NCI-H1092 treated with DMSO at 0.1 percent for 48 hours (cell line): ENCODE measurements at regions not wholly inside any gene's neighbourhood (a gene's known extent, or its start where the extent isn't known, plus 50 kb on each side); places are given as distances from the start of the nearest gene placed in this dataset.
A peak's percentile ranks its signal among the peaks of the same experiment; 100 is the strongest.
"Not testable (repeated sequence)": the region's sequence is repeated elsewhere in the genome, so short reads cannot be mapped to it uniquely, and the experiment has no call there.

Experiments
- DNase-seq: peaks from one replicate; lab custom pipeline; 2025; lab: John Stamatoyannopoulos, UW

DNA sequence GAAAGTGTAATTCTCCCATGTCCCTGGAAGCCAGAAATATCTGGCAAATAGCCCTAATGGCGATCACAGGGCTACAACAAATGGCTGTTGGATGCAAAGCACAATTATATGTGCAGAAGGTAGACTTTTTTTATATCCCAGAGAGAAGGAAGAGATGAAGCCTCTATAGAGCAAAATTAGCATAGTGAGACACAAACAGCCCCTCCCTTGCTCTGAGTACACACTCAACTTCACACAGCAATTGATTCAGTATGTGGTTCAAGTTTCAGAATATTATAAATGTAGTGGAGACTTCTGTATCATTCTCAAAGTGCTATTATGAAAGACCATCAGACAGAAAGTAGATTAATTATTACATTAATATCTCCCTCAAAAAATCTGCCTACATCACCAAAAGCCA, 246.5 kb upstream of the TBX18 start:
- DNase-seq: no peak

DNA sequence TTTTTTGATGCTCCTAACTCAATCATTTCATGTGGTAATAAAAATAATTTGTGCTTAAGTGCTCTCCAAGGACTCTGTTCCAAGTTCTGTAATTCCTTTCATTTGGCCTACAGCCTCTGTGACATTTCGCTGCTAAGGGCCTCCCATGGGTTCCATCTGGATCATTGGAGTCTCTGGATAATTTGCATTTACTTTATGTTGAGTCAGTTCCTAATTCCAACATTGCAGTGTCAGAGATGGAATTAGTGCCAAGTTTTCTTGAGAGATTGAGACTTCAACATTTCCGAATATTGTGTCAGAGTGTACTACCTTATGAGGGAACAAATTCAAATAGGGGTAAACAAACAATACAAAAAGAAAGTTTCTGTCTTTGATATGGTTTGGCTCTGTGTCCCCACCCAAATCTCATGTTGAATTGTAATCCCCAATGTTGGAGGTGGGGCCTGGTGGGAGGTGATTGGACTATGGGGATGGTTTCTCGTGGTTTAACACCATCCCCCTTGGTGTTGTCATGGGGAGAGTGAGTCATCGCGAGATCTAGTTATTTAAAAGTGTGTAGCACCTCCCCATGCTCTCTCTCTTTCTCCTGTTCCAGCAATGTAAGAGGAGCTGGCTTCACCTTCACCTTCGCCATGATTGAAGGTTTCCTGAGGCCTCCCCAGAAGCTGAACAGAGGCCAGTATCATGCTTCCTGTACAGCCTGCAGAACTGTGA, 244.1 kb upstream of the TBX18 start:
- DNase-seq: no peak

DNA sequence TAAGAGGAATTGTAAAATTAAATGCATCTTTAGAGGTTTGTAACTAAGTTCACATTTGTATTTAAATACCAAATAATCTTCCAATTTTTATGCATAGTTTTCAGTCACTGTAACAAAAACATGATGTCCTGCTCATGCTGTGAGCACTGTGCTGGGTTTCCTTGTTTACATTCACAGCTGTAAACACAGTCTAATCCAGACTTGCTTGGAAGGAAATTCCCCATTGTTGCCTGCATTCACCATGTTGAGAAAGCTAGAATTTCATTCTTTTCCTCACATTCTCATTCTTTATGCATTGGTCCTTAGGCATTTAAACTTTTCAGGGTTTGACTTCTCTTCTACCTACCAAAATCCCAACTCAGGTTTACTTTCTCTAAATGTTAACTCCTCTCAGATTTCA, 242.0 kb upstream of the TBX18 start:
- no peak for DNase-seq

DNA sequence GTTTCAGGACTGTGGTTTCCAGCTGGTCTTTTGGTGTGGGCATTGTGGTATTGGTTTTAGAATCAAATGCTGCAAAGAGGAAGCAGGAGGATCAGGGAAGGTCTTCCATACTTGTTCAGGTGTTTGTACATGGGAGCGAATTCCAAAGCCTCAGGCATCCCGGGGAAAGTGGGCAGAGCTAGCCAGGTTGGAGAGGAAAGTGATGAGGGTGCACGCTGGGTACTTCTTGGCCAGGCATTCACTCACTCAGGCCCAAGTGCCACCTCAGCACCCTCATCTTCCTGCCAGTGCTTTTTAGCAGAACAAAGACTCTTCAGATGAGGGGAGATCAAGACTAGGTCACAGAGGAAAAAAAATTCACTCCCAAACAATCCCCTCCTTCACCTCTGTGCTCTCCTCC, 241.1 kb upstream of the TBX18 start:
- DNase-seq: no peak

- DNase-seq: no peak
These were observed 240.1 kb upstream of the TBX18 start for GRCh38 chr6:85004361-85004995.

DNA sequence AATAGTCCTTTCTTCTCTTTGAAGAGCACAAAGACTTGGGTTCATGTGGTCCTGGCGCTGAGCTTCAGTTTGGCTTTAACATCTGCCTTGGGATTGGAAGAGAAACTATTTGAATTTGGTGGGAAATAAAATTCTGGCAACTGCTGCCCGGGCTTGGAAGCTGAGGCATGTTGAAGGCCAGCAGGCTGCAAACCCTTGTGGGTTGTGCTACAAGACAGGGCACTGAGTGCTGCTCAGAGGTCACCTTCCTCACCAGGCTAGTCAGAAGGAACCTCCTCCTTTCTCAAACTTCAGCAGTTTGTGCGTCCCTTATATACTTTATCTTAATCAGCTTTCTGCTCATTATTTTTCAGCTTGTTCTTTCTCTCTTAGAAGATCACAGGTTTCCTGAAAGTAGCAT, 238.4 kb upstream of the TBX18 start:
- DNase-seq: no peak

- DNase-seq: no peak
These were observed 235.6 kb upstream of the TBX18 start for GRCh38 chr6:85000001-85000400.

DNA sequence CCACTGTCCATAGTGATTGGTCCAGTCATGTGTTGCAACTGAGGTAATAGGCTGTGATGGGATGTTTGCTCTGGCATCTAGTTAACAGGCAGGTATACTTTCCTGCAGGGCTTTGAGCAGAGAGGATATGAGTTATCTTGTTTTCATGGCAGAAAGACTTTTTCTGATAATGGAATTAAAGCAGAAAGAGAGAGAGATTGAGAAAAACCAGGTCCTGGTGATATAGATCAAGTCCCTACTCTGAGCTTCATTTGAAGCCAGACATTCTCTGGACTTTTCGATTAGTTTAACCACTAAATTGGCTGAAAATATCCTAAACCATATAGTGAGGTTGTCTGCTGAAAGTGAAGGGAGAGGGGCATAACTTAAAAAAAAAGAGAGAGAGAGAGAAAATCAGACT, 233.8 kb upstream of the TBX18 start:
- DNase-seq: no peak

GRCh38 chr6:84988766-84989165, 224.4 kb upstream of the TBX18 start:
- DNase-seq: not testable (repeated sequence)

DNA sequence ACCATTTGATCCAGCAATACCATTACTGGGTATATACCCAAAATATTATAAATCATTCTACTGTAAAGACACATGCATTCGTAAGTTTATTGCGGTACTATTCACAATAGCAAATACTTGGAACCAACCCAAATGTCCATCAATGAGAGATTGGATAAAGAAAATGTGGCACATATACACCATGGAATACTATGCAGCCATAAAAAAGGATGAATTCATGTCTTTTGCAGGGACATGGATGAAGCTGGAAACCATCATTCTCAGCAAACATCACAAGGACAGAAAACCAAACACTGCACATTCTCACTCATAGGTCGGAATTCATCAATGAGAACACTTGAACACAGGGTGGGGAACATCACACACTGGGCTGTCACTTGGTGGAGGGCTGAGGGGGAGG, 221.1 kb upstream of the TBX18 start:
- DNase-seq: not testable (repeated sequence)

DNA sequence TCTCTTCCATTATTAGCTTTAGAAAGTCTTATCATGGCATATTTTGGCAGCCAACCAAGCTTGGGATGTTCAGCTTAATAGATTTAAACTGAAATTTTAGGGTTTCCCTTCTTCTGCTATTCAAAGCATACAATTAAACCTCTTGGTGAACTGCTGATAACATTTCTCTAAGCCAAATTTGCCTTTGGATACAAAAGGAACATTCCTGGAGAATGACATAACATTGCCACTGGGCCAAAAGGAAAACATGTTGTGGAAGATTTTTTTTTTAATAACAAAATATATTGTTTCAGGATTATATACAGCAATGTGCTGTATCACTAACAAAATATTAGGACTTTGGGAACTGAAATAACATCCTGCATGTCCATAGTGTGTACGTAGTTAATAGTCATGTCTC, 215.1 kb upstream of the TBX18 start:
- no peak for DNase-seq

- no peak for DNase-seq
These were observed 212.9 kb upstream of the TBX18 start for GRCh38 chr6:84977363-84977705.

DNA sequence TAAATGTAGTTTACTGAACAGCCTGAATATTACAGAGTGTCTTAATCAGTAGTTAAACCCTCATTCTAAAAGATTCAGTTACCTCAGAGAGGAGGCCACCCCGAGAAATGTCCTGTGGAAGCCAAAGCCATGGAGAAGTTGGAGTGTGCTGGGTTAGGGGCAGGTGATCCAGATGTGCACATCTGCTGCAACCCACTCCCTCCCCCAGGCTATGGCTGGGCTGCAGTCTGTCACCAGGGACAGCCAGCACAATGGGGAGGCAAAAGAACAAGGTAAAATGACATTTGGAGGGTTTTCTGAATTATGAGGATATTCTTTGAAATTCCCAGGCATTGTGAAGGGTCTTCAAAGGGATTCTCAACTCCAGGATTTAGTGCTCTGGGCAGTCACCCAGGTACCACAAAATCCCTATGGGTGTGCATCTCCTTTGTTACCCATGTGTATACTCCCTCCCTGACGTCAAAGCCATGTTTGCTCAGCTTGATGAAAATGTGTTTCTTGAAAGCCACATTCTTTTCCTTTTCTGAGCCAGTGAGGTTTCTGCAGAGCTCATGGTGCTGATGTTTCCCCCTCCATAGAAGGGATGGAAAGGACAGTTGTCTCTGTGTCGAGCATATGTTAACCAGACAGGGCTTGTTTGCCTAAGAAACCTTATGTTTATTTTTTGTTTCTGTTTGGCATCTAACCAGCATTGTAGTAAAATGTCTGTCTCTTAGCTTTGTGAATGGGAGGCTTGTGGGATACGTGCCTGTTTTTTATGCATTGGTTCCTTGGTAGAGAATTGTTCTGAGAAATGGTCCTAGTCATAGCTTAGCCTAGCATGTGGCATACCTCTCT, 212.3 kb upstream of the TBX18 start:
- DNase-seq: peak; percentile 5

- no peak for DNase-seq
These were observed 210.9 kb upstream of the TBX18 start for GRCh38 chr6:84975316-84975715.

DNA sequence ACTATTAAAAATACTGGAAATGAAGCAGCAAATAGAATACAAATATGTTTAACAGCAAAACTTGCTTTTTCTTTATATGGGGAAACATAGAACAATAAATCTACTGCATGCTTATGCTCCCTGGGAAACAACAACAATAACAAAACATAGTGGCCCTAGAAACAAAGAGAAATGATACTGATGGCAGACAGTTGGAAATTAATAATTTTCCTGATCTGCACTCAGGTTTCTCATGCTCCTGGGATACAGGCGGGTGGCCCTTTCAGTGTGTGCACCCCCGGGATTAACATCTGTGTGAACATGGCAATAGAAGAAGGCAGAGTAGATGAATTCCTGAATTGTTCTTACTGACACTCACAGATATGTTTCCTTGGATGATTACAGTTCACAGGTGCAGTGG, 209.2 kb upstream of the TBX18 start:
- DNase-seq: no peak

GRCh38 chr6:84967965-84968364, 203.6 kb upstream of the TBX18 start:
- DNase-seq: no peak

DNA sequence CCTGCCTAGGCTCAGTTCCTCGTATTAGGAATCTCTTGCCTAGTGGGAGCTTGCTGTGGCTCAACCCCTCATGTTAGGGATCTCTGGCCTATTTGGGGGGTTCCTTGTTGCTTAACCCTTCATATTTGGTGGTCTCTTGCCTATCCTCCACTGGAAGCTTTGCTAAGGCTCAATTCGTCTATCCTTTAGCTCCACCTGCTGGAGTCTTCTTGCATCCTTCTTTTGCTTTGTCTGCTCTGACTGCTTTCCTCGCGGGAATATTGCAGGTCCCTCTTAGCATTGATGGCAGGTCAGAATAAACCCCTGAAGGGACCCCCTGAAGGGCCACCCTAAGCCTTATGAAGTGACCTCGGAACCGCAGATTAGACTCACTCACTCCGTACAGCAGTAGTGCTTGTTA, 203.0 kb upstream of the TBX18 start:
- peak; percentile 31 for DNase-seq

GRCh38 chr6:84953111-84953755, 188.8 kb upstream of the TBX18 start:
- no peak for DNase-seq

- DNase-seq: not testable (repeated sequence)
These were observed 180.5 kb upstream of the TBX18 start for GRCh38 chr6:84944926-84945325.

GRCh38 chr6:84943905-84944304, 179.5 kb upstream of the TBX18 start:
- no peak for DNase-seq

- not testable (repeated sequence) for DNase-seq
These were observed 177.2 kb upstream of the TBX18 start for GRCh38 chr6:84941609-84942008.

DNA sequence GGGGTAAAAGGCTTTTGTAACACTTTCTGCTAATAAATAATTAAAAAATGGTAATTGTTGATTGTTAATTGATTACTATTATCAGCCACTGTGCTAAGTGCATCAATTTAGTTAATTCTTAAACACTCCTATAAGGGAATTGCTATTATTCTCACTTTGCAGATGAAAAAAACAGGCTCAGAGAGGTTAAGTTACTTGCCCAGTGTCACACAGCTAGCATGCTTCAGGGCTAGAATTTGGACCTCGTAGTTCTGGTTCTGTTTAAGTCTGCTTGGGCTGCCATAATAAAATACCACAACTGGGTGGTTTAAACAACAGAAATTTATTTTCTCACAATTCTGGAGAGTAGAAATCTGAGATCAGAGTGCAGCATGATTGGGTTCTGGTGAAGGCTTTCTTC, 164.8 kb upstream of the TBX18 start:
- no peak for DNase-seq

GRCh38 chr6:84927551-84927950, 163.2 kb upstream of the TBX18 start:
- DNase-seq: no peak
